ENCODE measurements at regions not wholly inside any gene's neighbourhood (a gene's known extent, or its start where the extent isn't known, plus 50 kb on each side); places are given as distances from the start of the nearest gene placed in this dataset.

DNA sequence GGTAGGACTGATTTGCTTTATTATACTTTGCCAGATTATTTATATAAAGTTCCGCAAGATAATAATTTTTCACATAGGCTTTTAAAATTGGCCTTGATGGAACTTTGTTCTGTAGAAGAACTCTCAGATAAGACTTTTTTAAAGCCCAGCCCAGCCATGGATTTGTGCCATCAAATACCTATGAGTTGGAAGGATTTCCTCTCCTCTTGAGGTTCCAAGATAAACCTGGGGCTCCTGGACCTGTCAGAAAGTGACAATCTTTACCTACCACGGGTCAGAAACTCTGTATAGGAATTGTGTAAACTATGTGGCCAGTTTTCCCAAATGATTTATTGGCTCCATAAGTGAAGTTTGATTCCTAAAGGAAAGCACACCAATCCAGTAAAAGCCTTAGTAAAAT is 271.9 kb upstream of the GRID2 start:
- no peaks in the 10 kb centered on the region for H3K9me3 ChIP-seq (ENCODE audit: insufficient read depth, low read depth)
- no peak overlapping the region for H3K4me2 ChIP-seq
- no peak for TF ChIP-seq EZH2 (IDR thresholded peaks at IDR 0.05; ENCODE audit: low read depth)
- TF ChIP-seq, protein P1, sequence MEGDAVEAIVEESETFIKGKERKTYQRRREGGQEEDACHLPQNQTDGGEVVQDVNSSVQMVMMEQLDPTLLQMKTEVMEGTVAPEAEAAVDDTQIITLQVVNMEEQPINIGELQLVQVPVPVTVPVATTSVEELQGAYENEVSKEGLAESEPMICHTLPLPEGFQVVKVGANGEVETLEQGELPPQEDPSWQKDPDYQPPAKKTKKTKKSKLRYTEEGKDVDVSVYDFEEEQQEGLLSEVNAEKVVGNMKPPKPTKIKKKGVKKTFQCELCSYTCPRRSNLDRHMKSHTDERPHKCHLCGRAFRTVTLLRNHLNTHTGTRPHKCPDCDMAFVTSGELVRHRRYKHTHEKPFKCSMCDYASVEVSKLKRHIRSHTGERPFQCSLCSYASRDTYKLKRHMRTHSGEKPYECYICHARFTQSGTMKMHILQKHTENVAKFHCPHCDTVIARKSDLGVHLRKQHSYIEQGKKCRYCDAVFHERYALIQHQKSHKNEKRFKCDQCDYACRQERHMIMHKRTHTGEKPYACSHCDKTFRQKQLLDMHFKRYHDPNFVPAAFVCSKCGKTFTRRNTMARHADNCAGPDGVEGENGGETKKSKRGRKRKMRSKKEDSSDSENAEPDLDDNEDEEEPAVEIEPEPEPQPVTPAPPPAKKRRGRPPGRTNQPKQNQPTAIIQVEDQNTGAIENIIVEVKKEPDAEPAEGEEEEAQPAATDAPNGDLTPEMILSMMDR (conservative IDR thresholded peaks at IDR 0.05): no peak
- no TSS peak for BruUV-seq (replicated peaks)
- no peaks in the 10 kb centered on the region for H3K9me2 ChIP-seq (ENCODE audit: insufficient read depth)
- H3F3A ChIP-seq (ENCODE audit: insufficient read depth, low read depth): no peaks in the 10 kb centered on the region
- no peak for DNase-seq
- no peaks in the 10 kb centered on the region for H3K36me3 ChIP-seq (ENCODE audit: low read depth)
- no peaks in the 10 kb centered on the region for H3K4me1 ChIP-seq (replicated peaks; ENCODE audit: insufficient read depth)
- H3K27ac ChIP-seq: no peak overlapping the region
- intact Hi-C loops (cut with micrococcal nuclease; ENCODE audit: unreplicated experiment): no loop called here
- H2AFZ ChIP-seq: no peak overlapping the region
- H4K20me1 ChIP-seq (ENCODE audit: insufficient read depth): no peaks in the 10 kb centered on the region
- H3K27me3 ChIP-seq (ENCODE audit: insufficient read depth, low read depth): no peaks in the 10 kb centered on the region
- no peaks in the 10 kb centered on the region for H3K79me2 ChIP-seq (ENCODE audit: low read depth)
- ChIA-PET CTCF (no interaction called here), POLR2A (ENCODE audit: unreplicated experiment) (no interaction called here)
- H3K4me3 ChIP-seq: no peak overlapping the region

DNA sequence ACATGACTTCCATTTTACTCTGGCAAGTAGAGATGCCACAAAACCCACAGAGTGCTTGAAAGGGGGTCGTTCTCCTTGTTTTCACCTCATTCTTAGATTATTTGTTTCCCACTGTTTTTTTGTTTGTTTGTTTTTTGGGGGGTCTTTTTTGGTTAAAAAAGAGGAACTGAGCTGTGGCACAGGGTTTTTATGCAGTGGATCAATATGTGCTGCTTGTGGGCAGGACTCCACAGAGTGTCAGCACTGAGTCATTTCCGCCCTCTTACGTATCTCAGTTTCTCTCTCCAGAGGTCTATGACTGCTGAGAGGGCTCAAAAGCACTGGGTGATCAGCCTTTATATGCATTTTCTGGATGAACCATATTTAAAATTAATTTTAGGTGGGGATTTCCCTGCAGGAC is 268.1 kb upstream of the GRID2 start:
- Histone ChIP-seq H3K27me3 (ENCODE audit: insufficient read depth, low read depth) (no peaks in the 10 kb centered on the region), H3K79me2 (ENCODE audit: low read depth) (no peaks in the 10 kb centered on the region), H3F3A (ENCODE audit: insufficient read depth, low read depth) (no peaks in the 10 kb centered on the region), H2AFZ (no peak overlapping the region), H3K4me1 (replicated peaks; ENCODE audit: insufficient read depth) (no peaks in the 10 kb centered on the region), H3K36me3 (ENCODE audit: low read depth) (no peaks in the 10 kb centered on the region), H3K27ac (no peak overlapping the region), H3K4me2 (no peak overlapping the region), H3K9me3 (ENCODE audit: insufficient read depth, low read depth) (no peaks in the 10 kb centered on the region), H4K20me1 (ENCODE audit: insufficient read depth) (no peaks in the 10 kb centered on the region), H3K4me3 (no peak overlapping the region), H3K9me2 (ENCODE audit: insufficient read depth) (no peaks in the 10 kb centered on the region)
- ChIA-PET CTCF (no interaction called here), POLR2A (ENCODE audit: unreplicated experiment) (no interaction called here)
- intact Hi-C loops (cut with micrococcal nuclease; ENCODE audit: unreplicated experiment): no loop called here
- no peak for TF ChIP-seq EZH2 (IDR thresholded peaks at IDR 0.05; ENCODE audit: low read depth)
- TF ChIP-seq, protein P1 (conservative IDR thresholded peaks at IDR 0.05): no peak
- DNase-seq: no peak
- no TSS peak for BruUV-seq (replicated peaks)

DNA sequence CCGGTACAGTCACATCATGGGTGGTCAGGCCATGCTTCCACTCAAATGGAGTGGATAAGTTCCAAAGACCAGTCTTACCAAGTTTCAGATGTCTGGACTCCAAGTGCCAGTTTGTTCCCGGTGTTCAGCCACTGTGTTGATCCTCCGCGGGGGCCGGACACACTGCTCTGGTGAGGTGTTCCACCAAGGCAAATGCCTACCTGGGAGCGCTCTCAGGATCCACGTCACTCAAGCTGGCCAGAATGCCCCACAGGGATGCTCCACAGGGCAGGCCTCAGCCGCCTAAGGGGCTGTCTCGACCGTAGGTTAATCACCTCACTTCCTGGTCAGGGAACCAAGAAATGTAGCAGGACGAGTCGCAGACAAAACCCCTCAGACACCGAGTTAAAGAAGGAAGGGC is 258.0 kb upstream of the GRID2 start:
- ChIA-PET POLR2A (ENCODE audit: unreplicated experiment) (no interaction called here), CTCF (no interaction called here)
- Histone ChIP-seq H4K20me1 (ENCODE audit: insufficient read depth) (no peaks in the 10 kb centered on the region), H3K4me3 (no peak overlapping the region), H3K36me3 (ENCODE audit: low read depth) (no peaks in the 10 kb centered on the region), H2AFZ (no peak overlapping the region), H3K27me3 (ENCODE audit: insufficient read depth, low read depth) (no peaks in the 10 kb centered on the region), H3K9me2 (ENCODE audit: insufficient read depth) (no peaks in the 10 kb centered on the region), H3K4me1 (replicated peaks; ENCODE audit: insufficient read depth) (no peaks in the 10 kb centered on the region), H3F3A (ENCODE audit: insufficient read depth, low read depth) (no peaks in the 10 kb centered on the region), H3K9me3 (ENCODE audit: insufficient read depth, low read depth) (no peaks in the 10 kb centered on the region), H3K27ac (no peak overlapping the region), H3K4me2 (no peak overlapping the region), H3K79me2 (ENCODE audit: low read depth) (no peaks in the 10 kb centered on the region)
- BruUV-seq (replicated peaks): no TSS peak
- DNase-seq: no peak
- TF ChIP-seq EZH2 (IDR thresholded peaks at IDR 0.05; ENCODE audit: low read depth): no peak
- TF ChIP-seq, protein P1 (conservative IDR thresholded peaks at IDR 0.05): no peak
- intact Hi-C loops (cut with micrococcal nuclease; ENCODE audit: unreplicated experiment): no loop called here

All from PC-9 (cell line).